Spleen (tissue), 11 donors: ENCODE measurements at regions not wholly inside any gene's neighbourhood (a gene's known extent, or its start where the extent isn't known, plus 50 kb on each side); places are given as distances from the start of the nearest gene placed in this dataset.

Source experiments
- DNase-seq: peaks from one replicate; pipeline ENCODE4 v3.0.0-alpha.2; 2020
- H3K27ac ChIP-seq, 8 donors: fragments of 200-600 bp; sonication (generic) in 7 of 8; 1 replicate in 4 of 8; 2 replicates in 4 of 8; pipeline versions ENCODE4 v1.5.0 to v1.8.0; 2016 to 2021; ENCODE audit warnings: inconsistent platforms in 4 of 8, mild to moderate bottlenecking in 4 of 8, moderate library complexity in 1 of 8
- H3K27me3 ChIP-seq, 7 donors: fragments of 200-600 bp; sonication (generic) in 6 of 7; replicated peaks in 1 of 7; 1 replicate in 4 of 7; 2 replicates in 3 of 7; pipeline versions ENCODE4 v1.5.0 to v1.8.0; 2016 to 2021; ENCODE audit warnings: inconsistent platforms in 3 of 7, mild to moderate bottlenecking in 1 of 7
- H3K36me3 ChIP-seq, 6 donors: fragments of 200-600 bp; sonication (generic) in 5 of 6; 1 replicate in 4 of 6; 2 replicates in 2 of 6; pipeline versions ENCODE4 v1.5.0 to v1.8.0; 2016 to 2021; ENCODE audit warnings: inconsistent platforms in 2 of 6
- H3K4me1 ChIP-seq, 6 donors: fragments of 200-600 bp; sonication (generic) in 5 of 6; 1 replicate in 3 of 6; 2 replicates in 3 of 6; pipeline versions ENCODE4 v1.5.0 to v1.8.0; 2016 to 2021; ENCODE audit warnings: inconsistent platforms in 3 of 6
- H3K4me3 ChIP-seq, 8 donors: fragments of 200-600 bp; sonication (generic) in 7 of 8; 1 replicate in 4 of 8; 2 replicates in 4 of 8; pipeline versions ENCODE4 v1.5.0 to v1.8.0; 2016 to 2021; ENCODE audit warnings: inconsistent platforms in 4 of 8, mild to moderate bottlenecking in 4 of 8, moderate library complexity in 2 of 8
- H3K9me3 ChIP-seq, 8 donors: fragments of 200-600 bp; sonication (generic) in 7 of 8; 1 replicate in 4 of 8; 2 replicates in 4 of 8; pipeline versions ENCODE4 v1.5.0 to v1.8.0; 2016 to 2021; ENCODE audit warnings: inconsistent platforms in 4 of 8
- POLR2A ChIP-seq, 3 donors: fragments of 450-650 bp; IDR thresholded peaks; one replicate each; pipeline ENCODE4 v1.5.1; 2017; ENCODE audit warnings: antibody characterized with exemption in 3 of 3, mild to moderate bottlenecking in 1 of 3
- POLR2AphosphoS5 ChIP-seq, 3 donors: sonication (generic); formaldehyde crosslinking; IDR thresholded peaks; one replicate each; pipeline ENCODE4 v1.5.1; 2017; ENCODE audit warnings: antibody characterized with exemption in 3 of 3
- WGBS, 5 donors: extraction: QIAGEN DNeasy Blood & Tissue Kit in 3 of 5; methylation state at CpG; one replicate each; pipeline versions ENCODE4 v1.1.5 to v1.1.7; 2013 to 2018; 5-methylcytosine and 5-hydroxymethylcytosine counted together
- intact Hi-C: fragments of 100-400 bp; cut with DNase I; formaldehyde crosslinking; loops from one replicate; pipeline ENCODE4 v1.15.0; 2023; ENCODE audit warnings: low total_unique reads
- TF ChIP-seq, protein P1 (sequence below), 11 experiments: fragments of 200-600 bp in 7 of 11; fragments of 450-650 bp in 4 of 11; sonication (generic) in 4 of 11; IDR thresholded peaks in 8 of 11; conservative IDR thresholded peaks in 3 of 11; 1 replicate in 7 of 11; 2 replicates in 4 of 11; pipeline versions ENCODE4 v1.4.0 to v1.8.0; 2016 to 2021; ENCODE audit warnings: antibody characterized with exemption in 11 of 11, inconsistent platforms in 4 of 11, mild to moderate bottlenecking in 1 of 11
- donor health status: healthy with polysubstance abuse.
- donor health status: DM: no; HTN: no; CAD: no; lungs with moderate emphysema.
- donor health status: DM: no; HTN: no; CAD: no.
- donor health status: Bipolar disorder and iron deficiency.
- donor health status: healthy.
- donor health status: DM: no; HTN: no; CAD: no.
- donor health status: DM: yes; HTN: yes; CAD: no.

DNA sequence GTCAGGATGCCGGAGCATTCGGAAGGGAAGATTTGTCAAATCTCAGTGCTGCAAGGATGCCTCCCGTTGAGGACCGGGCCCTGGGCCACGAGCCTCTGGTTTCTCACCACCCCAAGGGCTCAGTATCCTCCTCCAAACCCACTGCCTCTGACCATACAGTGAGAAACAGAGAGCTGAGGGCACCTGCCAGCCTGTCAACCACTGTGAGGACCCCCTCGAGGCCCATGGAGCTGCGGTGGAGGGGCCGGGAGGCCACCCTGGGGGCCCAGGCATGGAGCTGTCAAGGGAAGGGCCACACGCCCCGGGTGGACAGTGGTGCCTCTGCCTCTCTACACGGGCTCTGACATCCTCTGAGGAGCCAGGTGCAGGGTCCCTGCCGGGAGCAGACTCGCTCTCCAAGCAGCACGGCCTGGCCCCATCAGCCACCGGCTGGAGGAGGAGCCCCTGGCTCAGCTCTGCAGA lies 248.0 kb upstream of the TCERG1L start:
- intact Hi-C loops = no loop called here
- H3K27ac ChIP-seq = no peak overlapping the region
- DNase-seq = peak; percentile 62
- no peaks in the 10 kb centered on the region for H3K4me1 ChIP-seq
- H3K36me3 ChIP-seq = no peaks in the 10 kb centered on the region
- peaks cover 0 to 48% (median 0%) of the 10 kb centered on the region in 7 donors for H3K27me3 ChIP-seq
- H3K9me3 ChIP-seq = peaks cover 0 to 13% (median 7%) of the 10 kb centered on the region in 8 donors
- H3K4me3 ChIP-seq = no peak overlapping the region
- WGBS, 5 donors = 77 to 87% (median 80%) methylated on average over 8 to 15 of the region's 15 CpGs
- TF ChIP-seq POLR2AphosphoS5 (IDR thresholded peaks at IDR 0.05) = no peak
- TF ChIP-seq, protein P1, sequence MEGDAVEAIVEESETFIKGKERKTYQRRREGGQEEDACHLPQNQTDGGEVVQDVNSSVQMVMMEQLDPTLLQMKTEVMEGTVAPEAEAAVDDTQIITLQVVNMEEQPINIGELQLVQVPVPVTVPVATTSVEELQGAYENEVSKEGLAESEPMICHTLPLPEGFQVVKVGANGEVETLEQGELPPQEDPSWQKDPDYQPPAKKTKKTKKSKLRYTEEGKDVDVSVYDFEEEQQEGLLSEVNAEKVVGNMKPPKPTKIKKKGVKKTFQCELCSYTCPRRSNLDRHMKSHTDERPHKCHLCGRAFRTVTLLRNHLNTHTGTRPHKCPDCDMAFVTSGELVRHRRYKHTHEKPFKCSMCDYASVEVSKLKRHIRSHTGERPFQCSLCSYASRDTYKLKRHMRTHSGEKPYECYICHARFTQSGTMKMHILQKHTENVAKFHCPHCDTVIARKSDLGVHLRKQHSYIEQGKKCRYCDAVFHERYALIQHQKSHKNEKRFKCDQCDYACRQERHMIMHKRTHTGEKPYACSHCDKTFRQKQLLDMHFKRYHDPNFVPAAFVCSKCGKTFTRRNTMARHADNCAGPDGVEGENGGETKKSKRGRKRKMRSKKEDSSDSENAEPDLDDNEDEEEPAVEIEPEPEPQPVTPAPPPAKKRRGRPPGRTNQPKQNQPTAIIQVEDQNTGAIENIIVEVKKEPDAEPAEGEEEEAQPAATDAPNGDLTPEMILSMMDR (IDR thresholded peaks at IDR 0.05 in 8 of 11, conservative IDR thresholded peaks at IDR 0.05 in 3 of 11) = no peak

DNA sequence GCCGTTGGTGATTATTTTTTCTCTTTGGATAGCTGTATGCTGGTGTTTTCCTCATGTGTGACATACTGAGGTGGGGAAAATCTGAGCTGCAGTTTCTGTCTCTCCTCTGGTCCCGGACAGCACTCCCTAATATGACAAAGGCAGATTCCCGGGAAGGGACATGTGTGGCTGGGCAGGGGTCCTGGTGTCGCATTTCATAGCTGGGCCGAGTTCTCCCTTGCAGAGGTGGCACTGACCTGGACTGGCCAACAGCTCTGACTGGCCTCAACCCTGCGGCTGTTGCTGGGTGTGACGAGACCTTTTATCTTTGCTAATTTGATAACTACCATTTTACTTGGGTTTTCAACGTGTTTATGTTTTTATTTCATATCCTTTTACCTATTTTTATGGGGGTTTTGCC lies 248.6 kb upstream of the TCERG1L start:
- no peak overlapping the region for H3K27ac ChIP-seq
- DNase-seq = no peak
- H3K36me3 ChIP-seq = no peaks in the 10 kb centered on the region
- H3K4me1 ChIP-seq = no peaks in the 10 kb centered on the region
- peaks cover 3 to 20% (median 13%) of the 10 kb centered on the region in 8 donors for H3K9me3 ChIP-seq
- TF ChIP-seq POLR2A (IDR thresholded peaks at IDR 0.05) = no peak
- TF ChIP-seq, protein P1 (IDR thresholded peaks at IDR 0.05 in 8 of 11, conservative IDR thresholded peaks at IDR 0.05 in 3 of 11) = no peak
- TF ChIP-seq POLR2AphosphoS5 (IDR thresholded peaks at IDR 0.05) = no peak
- WGBS, 5 donors = 50 to 69% (median 64%) methylated on average over 8 of the region's 8 CpGs
- H3K27me3 ChIP-seq = peaks cover 0 to 44% (median 0%) of the 10 kb centered on the region in 7 donors
- H3K4me3 ChIP-seq = no peak overlapping the region
- intact Hi-C loops = no loop called here

DNA sequence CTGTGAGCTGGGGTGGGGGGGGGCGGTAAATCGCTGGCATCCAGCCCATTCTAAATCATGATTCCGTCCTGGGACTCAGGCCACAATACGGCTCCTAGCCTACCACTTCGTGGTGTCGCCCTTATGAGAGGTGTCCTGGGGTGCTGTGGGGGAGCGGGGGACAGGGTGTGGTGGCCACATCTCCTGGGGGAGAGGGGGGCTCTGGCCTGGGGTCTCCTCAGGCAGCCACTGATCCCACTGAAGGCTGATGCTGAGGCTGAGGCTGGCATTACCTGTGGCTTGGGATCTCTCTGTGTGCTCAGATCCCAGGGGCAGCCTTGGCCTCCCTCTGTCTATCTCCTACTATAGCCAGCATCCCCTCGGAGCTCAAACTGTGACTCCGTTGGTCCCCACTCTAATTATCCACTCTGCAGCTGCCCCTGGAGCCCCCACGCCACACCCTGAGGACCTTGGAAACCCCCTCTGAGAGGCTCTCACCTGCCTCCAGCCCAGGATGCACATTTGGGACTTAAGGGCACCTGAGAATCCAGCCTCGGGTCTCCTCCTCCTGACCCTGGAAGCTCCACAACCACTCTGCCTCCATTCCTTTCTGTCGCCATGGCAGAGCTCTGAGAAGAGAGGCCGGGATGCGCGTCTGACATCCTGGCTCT lies 249.3 kb upstream of the TCERG1L start:
- intact Hi-C loops = no loop called here
- Histone ChIP-seq H3K9me3 (peaks cover 8 to 26% (median 20%) of the 10 kb centered on the region in 8 donors), H3K36me3 (no peaks in the 10 kb centered on the region), H3K27ac (no peak overlapping the region), H3K4me1 (no peaks in the 10 kb centered on the region), H3K4me3 (no peak overlapping the region), H3K27me3 (peaks cover 0 to 37% (median 0%) of the 10 kb centered on the region in 7 donors)
- 76 to 86% (median 80%) methylated on average over 14 to 15 of the region's 15 CpGs for WGBS, 5 donors
- no peak for TF ChIP-seq POLR2A (IDR thresholded peaks at IDR 0.05)
- TF ChIP-seq, protein P1 (IDR thresholded peaks at IDR 0.05 in 8 of 11, conservative IDR thresholded peaks at IDR 0.05 in 3 of 11) = no peak
- no peak for TF ChIP-seq POLR2AphosphoS5 (IDR thresholded peaks at IDR 0.05)
- peak; percentile 46 for DNase-seq

DNA sequence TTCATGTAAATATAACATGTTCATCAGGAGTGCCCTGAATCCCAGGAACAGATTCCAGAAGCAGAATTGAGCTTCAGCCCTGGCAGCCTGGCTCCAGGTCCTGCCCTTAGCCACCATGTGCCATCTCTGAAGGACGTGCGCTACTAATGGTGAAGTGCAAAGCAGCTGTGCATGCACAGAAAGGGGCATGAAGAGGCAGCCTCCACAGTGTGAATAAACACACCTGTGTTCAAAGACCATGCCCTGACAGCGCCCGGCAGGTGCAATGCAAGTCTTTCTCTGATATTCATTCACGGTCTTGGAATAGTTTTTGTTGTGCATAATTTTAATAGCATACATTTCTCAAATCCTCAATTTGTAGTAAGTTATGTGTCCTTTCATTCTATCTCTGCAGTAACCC lies 250.4 kb upstream of the TCERG1L start:
- Histone ChIP-seq H3K4me3 (no peak overlapping the region), H3K9me3 (peaks cover 8 to 34% (median 25%) of the 10 kb centered on the region in 8 donors), H3K27me3 (peaks cover 0 to 36% (median 0%) of the 10 kb centered on the region in 7 donors), H3K27ac (no peak overlapping the region), H3K36me3 (no peaks in the 10 kb centered on the region), H3K4me1 (no peaks in the 10 kb centered on the region)
- DNase-seq = peak; percentile 64
- 82 to 92% (median 85%) methylated on average over 5 of the region's 5 CpGs for WGBS, 5 donors
- intact Hi-C loops = no loop called here
- TF ChIP-seq, protein P1 (IDR thresholded peaks at IDR 0.05 in 8 of 11, conservative IDR thresholded peaks at IDR 0.05 in 3 of 11) = no peak
- TF ChIP-seq POLR2A (IDR thresholded peaks at IDR 0.05) = no peak
